ELR (cell line): ENCODE measurements at regions not wholly inside any gene's neighbourhood (a gene's known extent, or its start where the extent isn't known, plus 50 kb on each side); places are given as distances from the start of the nearest gene placed in this dataset.
"Not testable (repeated sequence)": the region's sequence is repeated elsewhere in the genome, so short reads cannot be mapped to it uniquely, and the experiment has no call there.

Experiments
- DNase-seq: peaks from one replicate; pipeline ENCODE4 v3.0.0-alpha.2; 2015; ENCODE audit warnings: low read depth

DNA sequence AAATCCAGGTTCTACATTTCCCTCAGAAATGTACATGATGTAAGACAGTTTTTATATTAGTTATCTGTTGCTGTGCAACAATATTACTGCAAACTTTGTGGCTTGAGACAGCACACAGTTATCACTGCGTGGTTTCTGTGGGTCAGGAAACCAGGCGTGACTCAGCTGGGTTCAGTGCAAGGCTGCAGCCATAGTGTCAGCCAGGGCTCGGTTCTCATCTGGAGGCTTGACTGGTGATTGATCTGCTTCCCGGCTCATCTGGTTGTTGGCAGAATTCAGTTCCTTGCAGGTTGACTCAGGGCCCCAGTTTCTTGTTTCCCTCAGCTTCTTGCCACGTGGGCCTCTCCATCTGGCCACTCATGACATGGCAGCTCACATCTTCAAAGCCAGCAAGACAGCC, 146.8 kb upstream of the ROPN1B start:
- peak; percentile 73 for DNase-seq

DNA sequence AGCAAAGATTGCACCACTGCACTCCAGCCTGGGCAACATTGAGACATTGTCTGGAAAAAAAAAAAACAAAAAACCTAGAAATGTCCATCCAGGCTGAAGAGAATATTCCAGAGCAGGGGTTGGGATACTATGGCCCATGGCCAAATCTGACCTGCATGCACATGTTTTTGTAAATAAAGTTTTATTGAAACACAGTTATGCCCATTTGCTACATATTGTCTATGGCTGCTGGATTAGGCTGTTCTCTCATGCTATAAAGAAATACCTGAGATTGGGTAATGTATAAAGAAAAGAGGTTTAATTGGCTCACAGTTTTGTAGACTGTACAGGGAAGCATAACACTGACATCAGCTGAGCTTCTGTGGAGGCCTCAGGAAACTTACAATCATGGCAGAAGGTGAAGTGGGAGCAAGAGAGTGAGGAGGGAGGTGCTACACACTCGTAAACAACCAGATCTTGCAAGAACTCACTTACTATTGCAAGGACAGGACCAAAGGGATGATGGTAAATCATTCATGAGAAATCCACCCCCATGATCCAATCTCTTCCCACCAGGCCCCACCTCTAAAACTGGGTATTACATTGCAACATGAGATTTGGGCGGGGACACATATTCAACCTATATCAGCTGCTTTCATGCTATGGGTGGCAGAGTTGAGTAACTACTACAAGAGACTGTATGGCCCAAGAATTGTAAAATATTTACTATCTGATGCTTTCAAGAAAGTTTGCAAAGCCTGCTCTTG, 137.8 kb upstream of the ROPN1B start:
- DNase-seq = not testable (repeated sequence)

DNA sequence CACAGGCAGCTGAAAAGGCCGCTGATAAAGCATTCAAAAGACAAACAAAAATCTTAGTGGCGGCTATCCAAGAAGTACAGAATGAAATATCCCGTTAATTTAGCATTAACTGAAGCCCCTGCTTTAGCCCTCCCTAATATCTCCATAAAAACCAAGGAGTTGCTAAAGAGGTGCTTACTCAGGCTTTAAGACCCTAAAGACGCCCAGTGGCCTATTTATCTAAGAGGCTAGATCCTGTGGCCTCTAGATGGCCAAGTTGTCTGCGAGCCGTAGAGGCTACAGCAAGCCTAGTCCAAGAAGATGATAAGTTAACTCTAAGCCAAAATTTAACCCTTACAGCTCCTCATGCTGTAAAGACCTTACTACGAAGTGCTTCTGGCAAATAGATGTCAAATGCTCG, 133.4 kb upstream of the ROPN1B start:
- not testable (repeated sequence) for DNase-seq

DNA sequence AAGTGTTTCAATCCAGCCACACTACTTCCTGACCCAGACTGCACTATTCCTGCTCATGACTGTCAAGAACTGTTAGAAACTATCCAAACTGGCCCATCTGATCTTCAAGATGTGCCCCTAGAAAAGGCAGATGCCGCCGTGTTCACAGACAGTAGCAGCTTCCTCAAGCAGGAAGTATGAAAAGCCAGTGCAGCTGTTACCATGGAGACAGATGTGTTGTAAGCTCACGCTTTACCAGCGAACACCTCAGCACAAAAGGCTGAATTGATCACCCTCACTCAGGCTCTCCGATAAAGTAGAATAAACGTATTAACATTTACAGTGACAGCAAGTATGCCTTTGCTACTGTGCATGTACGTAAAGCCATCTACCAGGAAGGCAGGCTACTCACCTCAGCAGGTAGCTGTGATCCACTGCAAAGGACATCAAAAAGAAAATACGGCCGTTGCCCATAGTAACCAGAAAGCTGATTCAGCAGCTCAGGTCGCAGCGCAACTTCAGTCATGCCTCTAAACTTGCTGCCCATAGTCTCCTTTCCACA, 132.9 kb upstream of the ROPN1B start:
- not testable (repeated sequence) for DNase-seq

DNA sequence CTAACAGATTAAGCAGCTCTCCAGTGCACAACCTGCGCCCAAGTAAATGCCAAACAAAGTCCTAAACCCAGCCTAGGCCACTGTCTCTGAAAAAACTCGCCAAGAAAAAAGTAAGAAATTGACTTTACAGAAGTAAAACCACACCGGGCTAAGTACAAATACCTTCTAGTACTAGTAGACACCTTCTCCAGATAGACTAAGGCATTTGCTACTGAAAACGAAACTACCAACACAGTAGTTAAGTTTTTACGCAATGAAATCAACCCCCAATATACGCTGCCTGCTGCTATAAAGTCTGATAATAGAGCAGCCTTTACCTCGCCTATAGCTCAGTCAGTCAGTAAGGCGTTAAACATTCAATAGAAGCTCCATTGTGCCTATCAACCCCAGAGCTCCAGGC, 132.2 kb upstream of the ROPN1B start:
- DNase-seq = not testable (repeated sequence)

DNA sequence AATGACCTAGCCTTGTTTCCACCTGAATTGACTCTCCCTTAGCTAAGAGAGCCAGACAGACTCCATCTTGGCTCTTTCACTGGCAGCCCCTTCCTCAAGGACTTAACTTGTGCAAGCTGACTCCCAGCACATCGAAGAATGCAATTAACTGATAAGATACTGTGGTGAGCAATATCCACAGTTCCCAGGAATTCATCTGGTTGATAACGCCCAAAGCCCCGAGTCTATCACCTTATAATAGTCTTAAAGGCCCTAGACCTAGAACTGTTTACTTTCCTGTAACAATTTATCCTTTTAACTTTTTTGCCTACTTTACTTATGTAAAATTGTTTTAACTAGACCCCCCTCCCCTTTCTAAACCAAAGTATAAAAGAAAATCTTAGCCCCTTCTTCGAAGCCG, 130.1 kb upstream of the ROPN1B start:
- not testable (repeated sequence) for DNase-seq

DNA sequence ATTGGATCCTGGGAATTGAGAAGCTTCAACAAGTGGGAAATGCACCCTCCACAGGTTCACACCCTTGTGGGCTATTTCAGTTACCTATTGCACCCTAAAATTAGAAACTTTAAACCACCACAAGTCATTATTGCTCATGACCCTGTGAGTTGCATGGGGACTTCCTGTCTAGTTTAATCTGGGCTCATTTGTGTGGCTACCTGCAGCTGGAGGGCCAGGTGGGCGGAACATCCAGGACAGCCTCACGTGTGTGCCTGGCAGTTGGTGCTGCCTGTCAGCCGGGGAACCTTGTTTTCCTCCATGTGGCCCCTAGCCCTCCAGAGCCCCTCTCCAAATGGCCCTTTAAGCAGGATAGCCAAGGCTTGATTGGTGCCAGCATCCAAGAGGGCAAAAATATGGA, 128.5 kb upstream of the ROPN1B start:
- DNase-seq = not testable (repeated sequence)

DNA sequence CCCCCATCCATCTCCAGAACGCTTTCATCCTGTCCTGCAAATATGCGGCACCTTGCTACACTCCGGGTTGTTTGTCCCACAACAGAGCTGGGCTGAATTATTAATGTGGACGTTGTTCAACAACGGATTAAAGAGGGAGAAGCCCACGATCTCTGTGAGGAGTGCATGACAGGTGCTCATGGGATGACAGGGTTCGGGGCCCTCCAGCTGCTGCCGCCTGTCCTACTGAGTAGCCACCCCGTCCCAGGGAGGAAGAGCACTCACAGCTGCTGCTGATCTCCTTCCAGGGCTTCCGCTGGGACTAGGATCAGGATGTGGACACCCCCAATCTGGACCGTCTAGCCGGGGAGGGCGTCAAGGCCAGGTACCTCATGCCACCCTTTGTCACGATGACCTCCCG, 121.0 kb upstream of the ROPN1B start:
- DNase-seq = not testable (repeated sequence)

DNA sequence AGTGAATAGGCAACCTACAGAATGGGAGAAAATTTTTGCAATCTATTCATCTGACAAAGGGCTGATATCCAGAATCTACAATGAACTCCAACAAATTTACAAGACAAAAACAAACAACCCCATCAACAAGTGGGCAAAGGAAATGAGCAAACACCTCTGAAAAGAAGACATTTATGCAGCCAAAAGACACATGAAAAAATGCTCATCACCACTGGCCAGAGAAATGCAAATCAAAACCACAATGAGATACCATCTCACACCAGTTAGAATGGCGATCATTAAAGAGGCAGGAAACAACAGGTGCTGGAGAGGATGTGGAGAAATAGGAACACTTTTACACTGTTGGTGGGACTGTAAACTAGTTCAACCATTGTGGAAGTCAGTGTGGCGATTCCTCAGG, 114.0 kb upstream of the ROPN1B start:
- not testable (repeated sequence) for DNase-seq

DNA sequence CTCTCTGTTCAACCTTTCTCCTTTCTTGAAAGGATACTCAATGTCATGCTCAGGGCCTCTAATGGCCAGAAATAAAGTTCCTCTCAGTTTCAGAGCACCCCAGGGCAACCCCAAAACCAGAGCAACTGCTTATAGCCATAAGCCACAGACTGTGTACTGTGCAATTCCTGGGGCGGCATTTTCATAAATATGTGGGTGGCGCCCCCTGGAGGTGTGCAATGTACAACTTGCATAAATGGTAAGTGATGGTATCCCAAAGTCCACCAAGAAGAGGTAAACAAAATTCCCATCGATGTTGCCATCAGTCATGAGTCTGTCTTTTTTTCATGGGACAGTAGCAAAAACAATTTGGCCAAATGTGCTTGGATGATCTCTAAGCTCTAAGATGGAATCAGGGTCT, 108.4 kb upstream of the ROPN1B start:
- not testable (repeated sequence) for DNase-seq

DNA sequence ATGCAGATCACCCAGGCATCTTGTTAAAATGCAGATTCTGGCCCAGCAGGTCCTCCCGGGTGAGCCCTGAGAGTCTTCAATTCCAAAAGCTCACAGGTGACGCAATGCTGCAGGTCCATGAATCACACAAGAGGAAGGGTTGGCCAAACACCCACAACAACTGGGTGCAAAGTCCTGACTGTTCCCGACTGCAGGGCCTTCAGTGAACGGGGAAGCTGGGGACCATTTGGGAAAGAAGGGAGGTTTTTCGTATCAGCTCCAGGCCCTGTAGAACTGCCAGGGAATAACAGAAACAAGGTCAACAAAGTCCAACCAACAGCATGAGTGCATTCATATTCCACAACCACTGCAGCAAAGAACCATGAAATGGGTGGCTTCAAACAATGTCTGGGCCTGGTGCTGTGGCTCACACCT, 106.1 kb upstream of the ROPN1B start:
- DNase-seq = not testable (repeated sequence)

DNA sequence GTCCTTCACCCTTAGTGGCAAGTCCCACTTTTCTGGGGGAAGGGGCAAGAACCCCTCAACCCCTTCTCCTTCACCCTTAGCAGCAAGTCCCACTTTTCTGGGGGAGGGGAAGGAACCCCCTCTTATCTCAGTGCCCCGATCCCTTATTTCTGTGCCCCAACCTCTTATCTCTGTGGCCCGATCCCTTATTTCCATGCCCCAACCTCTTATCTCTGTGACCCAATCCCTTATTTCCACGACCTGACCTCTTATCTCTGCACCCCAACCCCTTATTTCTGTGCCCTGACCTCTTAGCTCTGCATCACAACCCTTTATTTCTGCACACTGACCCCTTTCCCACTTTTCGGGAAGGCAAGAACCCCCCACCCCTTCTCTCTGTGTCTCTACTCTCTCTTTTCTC, 104.4 kb upstream of the ROPN1B start:
- not testable (repeated sequence) for DNase-seq

DNA sequence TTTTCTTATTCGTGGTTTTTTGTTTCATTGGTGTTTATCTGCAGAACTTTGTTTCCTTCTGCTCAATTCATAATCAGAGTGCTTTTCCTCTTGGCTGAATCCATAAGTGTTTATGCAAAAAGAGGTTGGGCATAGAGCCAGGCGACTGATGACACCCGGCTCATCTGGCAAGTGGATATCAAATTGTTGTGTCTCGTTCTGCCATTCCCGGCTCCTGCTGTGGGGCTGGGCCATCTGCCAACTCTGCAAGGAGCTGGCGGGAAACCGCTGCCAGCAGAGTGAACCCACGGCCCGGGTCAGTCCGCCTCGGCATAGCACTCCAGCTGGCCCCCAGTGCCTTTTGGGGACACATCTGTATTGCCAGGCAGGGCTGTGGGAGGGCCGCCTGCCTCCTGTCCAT, 83.0 kb upstream of the ROPN1B start:
- DNase-seq = not testable (repeated sequence)

DNA sequence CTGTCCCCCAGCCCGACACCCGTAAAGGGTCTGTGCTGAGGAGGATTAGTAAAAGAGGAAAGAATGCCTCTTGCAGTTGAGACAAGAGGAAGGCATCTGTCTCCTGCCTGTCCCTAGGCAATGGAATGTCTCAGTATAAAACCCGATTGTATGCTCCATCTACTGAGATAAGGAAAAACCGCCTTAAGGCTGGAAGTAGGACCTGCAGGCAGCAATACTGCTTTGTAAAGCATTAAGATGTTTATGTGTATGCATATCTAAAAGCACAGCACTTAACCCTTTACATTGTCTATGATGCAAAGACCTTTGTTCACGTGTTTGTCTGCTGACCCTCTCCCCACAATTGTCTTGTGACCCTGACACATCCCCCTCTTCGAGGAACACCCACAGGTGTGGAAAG, 69.8 kb upstream of the ROPN1B start:
- not testable (repeated sequence) for DNase-seq

DNA sequence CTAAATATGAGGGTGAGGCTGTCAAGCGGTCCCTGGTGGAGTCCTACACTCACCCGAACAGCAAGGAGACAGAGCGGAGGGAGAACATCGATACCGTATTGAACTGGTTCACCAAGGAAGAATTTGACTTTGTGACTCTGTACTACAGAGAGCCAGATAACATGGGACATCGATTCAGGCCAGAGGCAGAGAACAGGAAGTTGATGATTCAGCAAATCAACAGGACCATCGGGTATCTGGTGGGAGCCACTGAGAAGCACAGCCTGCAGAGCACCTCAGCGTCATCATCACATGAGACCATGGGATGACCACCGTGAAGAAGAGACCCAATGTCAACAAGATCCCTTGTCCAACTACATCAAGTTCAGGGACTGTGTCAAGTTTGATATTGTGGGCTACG, 67.5 kb upstream of the ROPN1B start:
- not testable (repeated sequence) for DNase-seq

DNA sequence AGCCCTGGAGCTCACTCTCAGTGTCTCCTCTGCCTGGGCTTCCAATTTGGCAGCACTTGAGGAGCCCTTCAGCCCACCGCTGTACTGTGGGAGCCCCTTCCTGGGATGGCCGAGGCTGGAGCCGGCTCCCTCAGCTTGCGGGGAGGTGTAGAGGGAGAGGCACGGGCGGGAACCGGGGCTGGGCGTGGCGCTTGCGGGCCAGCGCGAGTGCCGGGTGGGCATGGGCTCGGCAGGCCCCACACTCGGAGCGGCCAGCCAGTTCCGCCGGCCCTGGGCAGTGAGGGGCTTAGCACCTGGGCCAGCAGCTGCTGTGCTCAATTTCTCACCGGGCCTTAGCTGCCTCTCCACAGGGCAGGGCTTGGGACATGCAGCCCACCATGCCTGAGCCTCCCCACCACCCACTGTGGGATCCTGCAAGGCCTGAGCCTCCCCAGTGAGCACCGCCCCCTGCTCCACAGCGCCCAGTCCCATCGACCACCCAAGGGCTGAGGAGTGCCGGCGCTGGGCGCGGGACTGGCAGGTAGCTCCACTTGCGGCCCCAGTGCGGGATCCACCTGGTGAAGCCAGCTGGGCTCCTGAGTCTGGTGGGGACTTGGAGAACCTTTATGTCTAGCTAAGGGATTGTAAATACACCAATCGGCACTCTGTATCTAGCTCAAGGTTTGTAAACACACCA, 65.1 kb upstream of the ROPN1B start:
- DNase-seq = not testable (repeated sequence)

DNA sequence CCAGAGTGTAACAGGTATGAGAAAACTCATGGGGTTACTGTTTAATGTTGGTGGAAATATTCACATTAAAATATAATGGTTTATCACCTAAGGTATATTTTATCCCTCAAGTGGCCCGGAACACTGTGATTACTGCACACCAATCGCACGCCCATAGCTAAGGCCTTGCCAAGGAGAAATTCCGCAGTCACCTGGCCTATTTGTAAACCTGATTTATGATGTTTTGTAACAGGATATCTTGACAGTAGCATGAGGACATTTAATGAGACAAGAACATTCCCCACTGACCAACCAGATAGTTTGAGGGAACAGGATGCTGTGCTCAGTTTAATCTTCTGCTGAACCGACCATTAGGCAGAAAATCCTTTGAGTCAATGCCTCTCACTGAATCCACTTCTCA, 61.7 kb upstream of the ROPN1B start:
- DNase-seq = not testable (repeated sequence)

DNA sequence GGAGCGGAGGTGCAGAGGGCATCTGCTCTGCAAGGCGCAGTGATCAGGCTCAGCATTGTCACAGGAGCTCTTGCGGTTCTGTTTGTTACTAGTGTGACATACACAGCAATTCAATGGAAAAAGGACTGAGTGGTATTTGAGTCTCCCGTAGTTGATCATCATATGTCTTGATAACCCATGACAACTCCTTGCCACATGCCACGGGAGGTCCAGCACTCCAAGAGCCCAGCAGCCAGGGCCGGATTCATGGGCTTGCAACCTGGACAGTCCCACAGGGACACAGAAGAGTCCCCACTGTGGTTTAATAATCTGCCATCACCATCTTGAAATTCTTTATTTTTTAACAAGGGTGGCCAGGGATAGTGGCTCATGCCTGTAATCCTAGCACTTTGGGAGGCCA, 58.1 kb upstream of the ROPN1B start:
- DNase-seq = not testable (repeated sequence)

DNA sequence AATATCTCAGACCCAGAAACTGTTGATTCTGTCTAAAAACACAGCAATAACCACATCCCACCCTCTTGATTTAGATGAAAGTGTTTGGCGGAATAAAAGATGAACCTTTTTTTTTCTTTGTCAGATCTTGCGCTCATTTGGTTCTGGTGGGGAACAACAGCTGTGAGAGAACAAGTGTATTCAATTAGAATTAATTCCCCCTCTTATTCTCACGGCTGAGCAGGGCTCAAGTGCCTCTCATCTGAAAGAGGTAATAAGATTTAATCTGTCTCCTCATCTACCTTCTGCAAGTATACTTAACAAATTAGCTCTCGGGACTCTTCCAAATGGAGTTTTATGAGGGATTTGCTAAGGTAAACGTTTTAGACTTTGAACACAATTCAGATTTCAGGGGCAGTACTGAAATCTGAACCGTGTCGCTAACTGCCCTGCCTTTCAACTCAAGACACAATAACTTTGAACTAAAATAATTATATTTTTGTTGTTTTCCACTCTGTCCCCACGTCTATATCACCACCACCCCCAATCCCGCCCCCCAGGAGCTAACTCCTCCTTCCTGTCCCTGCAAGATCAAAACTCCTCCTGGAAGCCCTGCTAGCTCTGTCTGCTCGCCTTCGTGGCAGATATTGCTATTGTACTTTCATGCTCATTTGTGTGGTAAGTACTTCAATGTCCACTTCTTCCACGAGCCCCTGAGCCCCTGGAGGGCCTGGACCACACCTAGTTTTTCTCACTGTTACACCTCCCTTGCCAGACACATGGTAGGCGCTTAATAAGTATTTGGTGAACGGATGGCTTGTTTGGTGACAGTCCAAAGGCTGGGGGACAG, 54.2 kb upstream of the ROPN1B start:
- peak; percentile 53 for DNase-seq

DNA sequence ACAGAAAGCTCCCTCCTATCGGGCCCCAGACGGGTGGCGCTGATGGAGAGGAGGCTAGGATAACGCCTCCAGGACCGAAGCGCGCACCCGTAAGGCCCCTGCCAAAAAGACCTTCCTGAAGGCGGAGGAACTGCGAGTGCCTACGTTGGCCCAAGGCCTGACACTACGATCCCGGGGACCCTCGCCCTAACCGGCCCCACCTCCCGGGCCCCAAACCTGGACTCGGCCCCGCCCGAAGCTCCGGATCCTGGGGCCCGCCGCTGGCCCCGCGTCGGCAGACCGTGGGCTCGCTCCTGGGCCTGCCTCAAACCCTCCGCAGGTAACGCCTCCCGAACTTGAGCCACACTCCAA, 53.6 kb upstream of the ROPN1B start:
- peak; percentile 22 for DNase-seq

DNA sequence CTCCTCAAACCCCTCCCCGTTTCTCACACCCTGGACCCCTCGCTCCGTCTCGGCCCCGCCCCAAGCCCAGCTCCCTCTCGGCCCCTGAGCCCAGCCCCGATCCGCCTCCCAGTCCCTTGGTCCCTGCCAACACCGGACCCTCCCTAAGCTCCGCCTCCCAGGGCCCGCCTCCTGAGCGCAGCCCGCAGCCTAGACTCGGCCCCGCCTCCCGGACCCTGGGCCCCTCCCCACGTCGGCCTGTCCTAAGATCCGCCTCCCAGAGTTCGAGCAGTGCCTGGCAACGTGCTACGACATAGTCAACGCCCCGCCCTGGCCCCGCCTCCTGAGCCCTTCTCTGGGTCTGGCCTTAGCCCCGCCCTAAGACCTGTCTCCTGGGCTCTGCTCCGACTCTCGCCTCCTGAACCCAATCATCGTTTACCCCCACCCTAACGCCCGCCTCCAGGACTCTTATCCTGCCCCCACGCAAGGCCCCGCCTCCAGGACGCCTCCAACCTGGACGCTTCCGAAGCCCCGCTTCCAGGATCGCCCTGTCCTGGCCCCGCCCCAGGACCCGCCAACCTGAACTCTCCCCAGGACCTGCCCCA, 53.1 kb upstream of the ROPN1B start:
- DNase-seq = peak; percentile 99

DNA sequence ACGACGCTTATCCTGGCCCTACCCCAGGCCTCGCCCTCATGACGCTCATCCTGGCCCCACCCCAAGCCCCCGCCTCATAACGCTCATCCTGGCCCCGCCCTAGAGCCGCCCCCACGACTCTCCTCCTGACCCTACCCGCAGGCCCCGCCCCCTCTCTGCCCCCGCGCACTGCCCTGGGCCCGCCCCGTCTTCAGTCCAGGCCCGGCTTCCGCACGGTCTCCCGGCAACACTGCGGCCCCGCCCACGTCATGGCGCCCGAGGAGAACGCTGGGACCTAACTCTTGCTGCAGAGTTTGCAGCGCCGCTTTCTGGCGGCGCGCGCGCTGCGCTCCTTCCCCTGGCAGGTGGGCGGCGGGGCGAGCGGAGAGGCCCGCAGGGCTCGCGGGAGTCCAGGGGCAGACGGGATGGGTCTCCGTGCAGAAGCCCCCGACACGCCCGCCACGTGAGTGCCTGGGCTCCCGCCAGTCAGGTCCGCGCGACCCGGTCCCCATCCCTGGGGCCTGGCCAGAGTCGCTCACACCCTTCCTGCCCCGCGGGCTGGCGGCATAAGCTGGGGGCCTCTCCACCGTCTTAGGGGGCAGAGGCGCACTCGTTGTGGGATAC, 52.5 kb upstream of the ROPN1B start:
- peak; percentile 93 for DNase-seq
